ENCODE measurements at regions not wholly inside any gene's neighbourhood (a gene's known extent, or its start where the extent isn't known, plus 50 kb on each side); places are given as distances from the start of the nearest gene placed in this dataset.
"Not testable (repeated sequence)": the region's sequence is repeated elsewhere in the genome, so short reads cannot be mapped to it uniquely, and the experiment has no call there.

GRCh38 chr12:127829281-127830064, 437.5 kb upstream of the TMEM132C start:
- Mint-ChIP-seq H3K27ac (no peak overlapping the region), H3K4me3 (no peak overlapping the region), H3K36me3 (no peaks in the 10 kb centered on the region), H3K27me3 (no peaks in the 10 kb centered on the region), H3K4me1 (no peaks in the 10 kb centered on the region), H3K9me3 (ENCODE audit: low read depth) (peaks cover 15% of the 10 kb centered on the region)
- CTCF ChIA-PET: no interaction called here
- ATAC-seq (no peak), DNase-seq (no peak)

- H3K4me1 Mint-ChIP-seq: no peaks in the 10 kb centered on the region
- H3K4me3 Mint-ChIP-seq: no peak overlapping the region
- CTCF ChIA-PET: no interaction called here
- H3K36me3 Mint-ChIP-seq: no peaks in the 10 kb centered on the region
- no peaks in the 10 kb centered on the region for H3K27me3 Mint-ChIP-seq
- DNase-seq (no peak), ATAC-seq (no peak)
- H3K27ac Mint-ChIP-seq: no peak overlapping the region
- H3K9me3 Mint-ChIP-seq (ENCODE audit: low read depth): peaks cover 14% of the 10 kb centered on the region
Observed at GRCh38 chr12:127830065-127830460, 436.9 kb upstream of the TMEM132C start.

- DNase-seq: no peak
- no peaks in the 10 kb centered on the region for H3K4me1 Mint-ChIP-seq
- ATAC-seq: no peak
- H3K27me3 Mint-ChIP-seq: no peaks in the 10 kb centered on the region
- H3K36me3 Mint-ChIP-seq: no peaks in the 10 kb centered on the region
- no peak overlapping the region for H3K4me3 Mint-ChIP-seq
- H3K27ac Mint-ChIP-seq: no peak overlapping the region
- CTCF ChIA-PET: no interaction called here
- H3K9me3 Mint-ChIP-seq (ENCODE audit: low read depth): peaks cover 16% of the 10 kb centered on the region
Observed at GRCh38 chr12:127830730-127831129, 436.2 kb upstream of the TMEM132C start.

GRCh38 chr12:127832172-127832571, 434.8 kb upstream of the TMEM132C start:
- peaks cover 20% of the 10 kb centered on the region for H3K9me3 Mint-ChIP-seq (ENCODE audit: low read depth)
- DNase-seq: no peak
- no peaks in the 10 kb centered on the region for H3K27me3 Mint-ChIP-seq
- no peak for ATAC-seq
- H3K4me3 Mint-ChIP-seq: no peak overlapping the region
- no peaks in the 10 kb centered on the region for H3K36me3 Mint-ChIP-seq
- no peak overlapping the region for H3K27ac Mint-ChIP-seq
- CTCF ChIA-PET: no interaction called here
- H3K4me1 Mint-ChIP-seq: no peaks in the 10 kb centered on the region

- not testable (repeated sequence) for H3K4me1 Mint-ChIP-seq, H3K27ac Mint-ChIP-seq, H3K27me3 Mint-ChIP-seq
Observed at GRCh38 chr12:127836802-127837201, 430.2 kb upstream of the TMEM132C start.

GRCh38 chr12:127857661-127858060, 409.3 kb upstream of the TMEM132C start:
- Mint-ChIP-seq H3K4me3 (no peak overlapping the region), H3K36me3 (no peaks in the 10 kb centered on the region), H3K9me3 (ENCODE audit: low read depth) (peaks cover 8% of the 10 kb centered on the region), H3K4me1 (no peaks in the 10 kb centered on the region), H3K27me3 (no peaks in the 10 kb centered on the region), H3K27ac (no peak overlapping the region)
- CTCF ChIA-PET: no interaction called here
- ATAC-seq (no peak), DNase-seq (no peak)

More at GRCh38 chr12:127836802-127837201, 430.2 kb upstream of the TMEM132C start:
- H3K4me3 Mint-ChIP-seq, ATAC-seq, CTCF ChIA-PET, DNase-seq, H3K36me3 Mint-ChIP-seq: not testable (repeated sequence)
- H3K9me3 Mint-ChIP-seq (ENCODE audit: low read depth): peaks cover 13% of the 10 kb centered on the region

- H3K27me3 Mint-ChIP-seq: no peaks in the 10 kb centered on the region
- ATAC-seq (no peak), DNase-seq (no peak)
- H3K4me1 Mint-ChIP-seq: no peaks in the 10 kb centered on the region
- CTCF ChIA-PET: no interaction called here
- no peak overlapping the region for H3K4me3 Mint-ChIP-seq
- no peak overlapping the region for H3K27ac Mint-ChIP-seq
- H3K36me3 Mint-ChIP-seq: no peaks in the 10 kb centered on the region
- peaks cover 18% of the 10 kb centered on the region for H3K9me3 Mint-ChIP-seq (ENCODE audit: low read depth)
Observed at GRCh38 chr12:127860536-127860935, 406.4 kb upstream of the TMEM132C start.

- H3K4me3 Mint-ChIP-seq: no peak overlapping the region
- ATAC-seq (no peak), DNase-seq (no peak)
- peaks cover 18% of the 10 kb centered on the region for H3K9me3 Mint-ChIP-seq (ENCODE audit: low read depth)
- no peaks in the 10 kb centered on the region for H3K27me3 Mint-ChIP-seq
- no peaks in the 10 kb centered on the region for H3K36me3 Mint-ChIP-seq
- CTCF ChIA-PET: no interaction called here
- no peak overlapping the region for H3K27ac Mint-ChIP-seq
- no peaks in the 10 kb centered on the region for H3K4me1 Mint-ChIP-seq
Observed at GRCh38 chr12:127861406-127861805, 405.6 kb upstream of the TMEM132C start.

GRCh38 chr12:127873306-127873705, 393.7 kb upstream of the TMEM132C start:
- Mint-ChIP-seq H3K27me3 (no peaks in the 10 kb centered on the region), H3K9me3 (ENCODE audit: low read depth) (peaks cover 12% of the 10 kb centered on the region), H3K36me3 (no peaks in the 10 kb centered on the region), H3K27ac (no peak overlapping the region), H3K4me3 (no peak overlapping the region), H3K4me1 (no peaks in the 10 kb centered on the region)
- DNase-seq (no peak), ATAC-seq (no peak)
- CTCF ChIA-PET: no interaction called here

- H3K4me1 Mint-ChIP-seq: no peaks in the 10 kb centered on the region
- no peak for DNase-seq
- H3K4me3 Mint-ChIP-seq: no peak overlapping the region
- ATAC-seq: no peak
- H3K36me3 Mint-ChIP-seq: no peaks in the 10 kb centered on the region
- H3K27ac Mint-ChIP-seq: no peak overlapping the region
- H3K9me3 Mint-ChIP-seq (ENCODE audit: low read depth): peaks cover 10% of the 10 kb centered on the region
- no peaks in the 10 kb centered on the region for H3K27me3 Mint-ChIP-seq
- CTCF ChIA-PET: no interaction called here
Observed at GRCh38 chr12:127881371-127882140, 385.4 kb upstream of the TMEM132C start.

- CTCF ChIA-PET: no interaction called here
- Mint-ChIP-seq H3K9me3 (ENCODE audit: low read depth) (peaks cover 2% of the 10 kb centered on the region), H3K4me3 (no peak overlapping the region), H3K36me3 (no peaks in the 10 kb centered on the region), H3K4me1 (no peaks in the 10 kb centered on the region), H3K27me3 (no peaks in the 10 kb centered on the region), H3K27ac (no peak overlapping the region)
- no peak for DNase-seq
- no peak for ATAC-seq
Observed at GRCh38 chr12:127883013-127883412, 384.0 kb upstream of the TMEM132C start.

- ATAC-seq: no peak
- H3K4me3 Mint-ChIP-seq: no peak overlapping the region
- DNase-seq: no peak
- peaks cover 7% of the 10 kb centered on the region for H3K9me3 Mint-ChIP-seq (ENCODE audit: low read depth)
- H3K27me3 Mint-ChIP-seq: no peaks in the 10 kb centered on the region
- no peaks in the 10 kb centered on the region for H3K4me1 Mint-ChIP-seq
- H3K27ac Mint-ChIP-seq: no peak overlapping the region
- CTCF ChIA-PET: no interaction called here
- no peaks in the 10 kb centered on the region for H3K36me3 Mint-ChIP-seq
Observed at GRCh38 chr12:127885954-127886750, 380.8 kb upstream of the TMEM132C start.

- Mint-ChIP-seq H3K4me1 (no peaks in the 10 kb centered on the region), H3K4me3 (no peak overlapping the region), H3K27ac (no peak overlapping the region), H3K36me3 (no peaks in the 10 kb centered on the region), H3K27me3 (no peaks in the 10 kb centered on the region), H3K9me3 (ENCODE audit: low read depth) (peaks cover 6% of the 10 kb centered on the region)
- CTCF ChIA-PET: no interaction called here
- ATAC-seq (no peak), DNase-seq (no peak)
Observed at GRCh38 chr12:127886827-127887226, 380.1 kb upstream of the TMEM132C start.

Measured in activated CD8-positive, alpha-beta memory T cell treated with anti-CD3 and anti-CD28 coated beads, Interleukin-2, amount 10 ng/mL, durations not matched to agents 7 days and 5 days (primary cell).